ENCODE measurements at regions not wholly inside any gene's neighbourhood (a gene's known extent, or its start where the extent isn't known, plus 50 kb on each side); places are given as distances from the start of the nearest gene placed in this dataset.

- Histone ChIP-seq H3K9me3 (replicated peaks in 1 of 2; ENCODE audit: control insufficient read depth in 2 of 2, insufficient read depth in 1 of 2, low read depth in 1 of 2, low read length in 2 of 2) (no peaks in the 10 kb centered on the region), H3K27ac (replicated peaks; ENCODE audit: low read length) (no peak overlapping the region), H2AK5ac (ENCODE audit: low read depth, low read length) (no peak overlapping the region), H2BK12ac (ENCODE audit: low read length) (no peak overlapping the region), H3K4me1 (ENCODE audit: control insufficient read depth in 2 of 2, insufficient read depth in 1 of 2, low read depth in 1 of 2, low read length in 2 of 2) (no peaks in the 10 kb centered on the region), H3K14ac (ENCODE audit: low read length) (no peak overlapping the region), H4K8ac (ENCODE audit: low read depth, low read length) (no peak overlapping the region), H2BK15ac (ENCODE audit: low read length) (no peak overlapping the region), H3K23ac (ENCODE audit: low read depth, low read length, poor library complexity) (no peak overlapping the region), H3K36me3 (replicated peaks in 1 of 2; ENCODE audit: control insufficient read depth in 2 of 2, insufficient read depth in 2 of 2, low read length in 2 of 2) (no peaks in the 10 kb centered on the region), H3K27me3 (ENCODE audit: control insufficient read depth in 3 of 3, insufficient read depth in 3 of 3, low read depth in 1 of 3, low read length in 3 of 3) (no peaks in the 10 kb centered on the region), H2BK120ac (ENCODE audit: low read depth, low read length) (no peak overlapping the region), H3K79me1 (ENCODE audit: low read depth, low read length) (no peaks in the 10 kb centered on the region), H3K4me3 (ENCODE audit: low read length in 2 of 2) (no peak overlapping the region), H3K4me2 (ENCODE audit: insufficient read depth, low read length, poor library complexity, severe bottlenecking) (no peak overlapping the region), H4K91ac (ENCODE audit: low read depth, low read length, poor library complexity) (no peak overlapping the region), H3K18ac (ENCODE audit: low read length) (no peak overlapping the region), H2BK5ac (ENCODE audit: low read length) (no peak overlapping the region), H3K4ac (ENCODE audit: low read length) (no peak overlapping the region), H3K9ac (ENCODE audit: low read depth, low read length, poor library complexity) (no peak overlapping the region), H2AFZ (ENCODE audit: low read length) (no peak overlapping the region)
- no peak for DNase-seq (ENCODE audit: low spot score)
- WGBS, 2 donors (ENCODE audit: extremely low coverage in 2 of 2, insufficient read length in 2 of 2, insufficient replicate concordance in 1 of 2), result no CpG with 5 or more reads among the region's 1 CpG
These were observed 291.8 kb downstream of the IDS start for GRCh38 chrX:149213264-149213663.

- Histone ChIP-seq H2AFZ (ENCODE audit: low read length) (no peak overlapping the region), H2BK12ac (ENCODE audit: low read length) (no peak overlapping the region), H4K8ac (ENCODE audit: low read depth, low read length) (no peak overlapping the region), H3K27ac (replicated peaks; ENCODE audit: low read length) (no peak overlapping the region), H3K4me3 (ENCODE audit: low read length in 2 of 2) (no peak overlapping the region), H3K18ac (ENCODE audit: low read length) (no peak overlapping the region), H3K9me3 (replicated peaks in 1 of 2; ENCODE audit: control insufficient read depth in 2 of 2, insufficient read depth in 1 of 2, low read depth in 1 of 2, low read length in 2 of 2) (no peaks in the 10 kb centered on the region), H2AK5ac (ENCODE audit: low read depth, low read length) (no peak overlapping the region), H3K36me3 (replicated peaks in 1 of 2; ENCODE audit: control insufficient read depth in 2 of 2, insufficient read depth in 2 of 2, low read length in 2 of 2) (no peaks in the 10 kb centered on the region), H3K14ac (ENCODE audit: low read length) (no peak overlapping the region), H3K27me3 (ENCODE audit: control insufficient read depth in 3 of 3, insufficient read depth in 3 of 3, low read depth in 1 of 3, low read length in 3 of 3) (no peaks in the 10 kb centered on the region), H2BK5ac (ENCODE audit: low read length) (no peak overlapping the region), H3K4me2 (ENCODE audit: insufficient read depth, low read length, poor library complexity, severe bottlenecking) (no peak overlapping the region), H3K79me1 (ENCODE audit: low read depth, low read length) (no peaks in the 10 kb centered on the region), H3K23ac (ENCODE audit: low read depth, low read length, poor library complexity) (no peak overlapping the region), H3K4ac (ENCODE audit: low read length) (no peak overlapping the region), H2BK15ac (ENCODE audit: low read length) (no peak overlapping the region), H3K9ac (ENCODE audit: low read depth, low read length, poor library complexity) (no peak overlapping the region), H3K4me1 (ENCODE audit: control insufficient read depth in 2 of 2, insufficient read depth in 1 of 2, low read depth in 1 of 2, low read length in 2 of 2) (no peaks in the 10 kb centered on the region), H4K91ac (ENCODE audit: low read depth, low read length, poor library complexity) (no peak overlapping the region), H2BK120ac (ENCODE audit: low read depth, low read length) (no peak overlapping the region)
- no peak for DNase-seq (ENCODE audit: low spot score)
- WGBS, 2 donors (ENCODE audit: extremely low coverage in 2 of 2, insufficient read length in 2 of 2, insufficient replicate concordance in 1 of 2), result no CpG with 5 or more reads among the region's 3 CpGs
These were observed 296.8 kb downstream of the IDS start for GRCh38 chrX:149208307-149208706.

- no peak overlapping the region for H3K23ac ChIP-seq (ENCODE audit: low read depth, low read length, poor library complexity)
- no peak overlapping the region for H4K8ac ChIP-seq (ENCODE audit: low read depth, low read length)
- DNase-seq (ENCODE audit: low spot score), result no peak
- no peak overlapping the region for H2BK5ac ChIP-seq (ENCODE audit: low read length)
- H3K27ac ChIP-seq (replicated peaks; ENCODE audit: low read length), result no peak overlapping the region
- no peak overlapping the region for H3K14ac ChIP-seq (ENCODE audit: low read length)
- H2BK15ac ChIP-seq (ENCODE audit: low read length), result no peak overlapping the region
- no CpG with 5 or more reads among the region's 3 CpGs for WGBS, 2 donors (ENCODE audit: extremely low coverage in 2 of 2, insufficient read length in 2 of 2, insufficient replicate concordance in 1 of 2)
- no peaks in the 10 kb centered on the region for H3K4me1 ChIP-seq (ENCODE audit: control insufficient read depth in 2 of 2, insufficient read depth in 1 of 2, low read depth in 1 of 2, low read length in 2 of 2)
- no peak overlapping the region for H2AFZ ChIP-seq (ENCODE audit: low read length)
- no peak overlapping the region for H3K4me3 ChIP-seq (ENCODE audit: low read length in 2 of 2)
- no peak overlapping the region for H4K91ac ChIP-seq (ENCODE audit: low read depth, low read length, poor library complexity)
- no peak overlapping the region for H3K9ac ChIP-seq (ENCODE audit: low read depth, low read length, poor library complexity)
- H3K36me3 ChIP-seq (replicated peaks in 1 of 2; ENCODE audit: control insufficient read depth in 2 of 2, insufficient read depth in 2 of 2, low read length in 2 of 2), result no peaks in the 10 kb centered on the region
- H3K4ac ChIP-seq (ENCODE audit: low read length), result no peak overlapping the region
- no peaks in the 10 kb centered on the region for H3K9me3 ChIP-seq (replicated peaks in 1 of 2; ENCODE audit: control insufficient read depth in 2 of 2, insufficient read depth in 1 of 2, low read depth in 1 of 2, low read length in 2 of 2)
- no peak overlapping the region for H3K18ac ChIP-seq (ENCODE audit: low read length)
- H2BK120ac ChIP-seq (ENCODE audit: low read depth, low read length), result no peak overlapping the region
- H2BK12ac ChIP-seq (ENCODE audit: low read length), result no peak overlapping the region
- no peak overlapping the region for H2AK5ac ChIP-seq (ENCODE audit: low read depth, low read length)
- H3K4me2 ChIP-seq (ENCODE audit: insufficient read depth, low read length, poor library complexity, severe bottlenecking), result no peak overlapping the region
- no peaks in the 10 kb centered on the region for H3K27me3 ChIP-seq (ENCODE audit: control insufficient read depth in 3 of 3, insufficient read depth in 3 of 3, low read depth in 1 of 3, low read length in 3 of 3)
- no peaks in the 10 kb centered on the region for H3K79me1 ChIP-seq (ENCODE audit: low read depth, low read length)
These were observed 297.6 kb downstream of the IDS start for GRCh38 chrX:149207518-149207917.

GRCh38 chrX:149205937-149206336 lies 299.2 kb downstream of the IDS start:
- H4K8ac ChIP-seq (ENCODE audit: low read depth, low read length), result no peak overlapping the region
- no peaks in the 10 kb centered on the region for H3K36me3 ChIP-seq (replicated peaks in 1 of 2; ENCODE audit: control insufficient read depth in 2 of 2, insufficient read depth in 2 of 2, low read length in 2 of 2)
- H3K4me3 ChIP-seq (ENCODE audit: low read length in 2 of 2), result no peak overlapping the region
- no CpG with 5 or more reads among the region's 1 CpG for WGBS, 2 donors (ENCODE audit: extremely low coverage in 2 of 2, insufficient read length in 2 of 2, insufficient replicate concordance in 1 of 2)
- no peak overlapping the region for H2AFZ ChIP-seq (ENCODE audit: low read length)
- H2AK5ac ChIP-seq (ENCODE audit: low read depth, low read length), result no peak overlapping the region
- no peak overlapping the region for H3K4ac ChIP-seq (ENCODE audit: low read length)
- H3K27ac ChIP-seq (replicated peaks; ENCODE audit: low read length), result no peak overlapping the region
- no peak overlapping the region for H3K9ac ChIP-seq (ENCODE audit: low read depth, low read length, poor library complexity)
- H3K27me3 ChIP-seq (ENCODE audit: control insufficient read depth in 3 of 3, insufficient read depth in 3 of 3, low read depth in 1 of 3, low read length in 3 of 3), result no peaks in the 10 kb centered on the region
- H3K79me1 ChIP-seq (ENCODE audit: low read depth, low read length), result no peaks in the 10 kb centered on the region
- no peak overlapping the region for H3K14ac ChIP-seq (ENCODE audit: low read length)
- no peak overlapping the region for H3K4me2 ChIP-seq (ENCODE audit: insufficient read depth, low read length, poor library complexity, severe bottlenecking)
- no peak overlapping the region for H2BK5ac ChIP-seq (ENCODE audit: low read length)
- no peak overlapping the region for H3K18ac ChIP-seq (ENCODE audit: low read length)
- H3K9me3 ChIP-seq (replicated peaks in 1 of 2; ENCODE audit: control insufficient read depth in 2 of 2, insufficient read depth in 1 of 2, low read depth in 1 of 2, low read length in 2 of 2), result no peaks in the 10 kb centered on the region
- H2BK15ac ChIP-seq (ENCODE audit: low read length), result no peak overlapping the region
- H3K23ac ChIP-seq (ENCODE audit: low read depth, low read length, poor library complexity), result no peak overlapping the region
- no peaks in the 10 kb centered on the region for H3K4me1 ChIP-seq (ENCODE audit: control insufficient read depth in 2 of 2, insufficient read depth in 1 of 2, low read depth in 1 of 2, low read length in 2 of 2)
- H4K91ac ChIP-seq (ENCODE audit: low read depth, low read length, poor library complexity), result no peak overlapping the region
- H2BK12ac ChIP-seq (ENCODE audit: low read length), result no peak overlapping the region
- no peak overlapping the region for H2BK120ac ChIP-seq (ENCODE audit: low read depth, low read length)
- no peak for DNase-seq (ENCODE audit: low spot score)

Measured in neuronal stem cell (in vitro differentiated cells).